ENCODE measurements at regions not wholly inside any gene's neighbourhood (a gene's known extent, or its start where the extent isn't known, plus 50 kb on each side); places are given as distances from the start of the nearest gene placed in this dataset.

DNA sequence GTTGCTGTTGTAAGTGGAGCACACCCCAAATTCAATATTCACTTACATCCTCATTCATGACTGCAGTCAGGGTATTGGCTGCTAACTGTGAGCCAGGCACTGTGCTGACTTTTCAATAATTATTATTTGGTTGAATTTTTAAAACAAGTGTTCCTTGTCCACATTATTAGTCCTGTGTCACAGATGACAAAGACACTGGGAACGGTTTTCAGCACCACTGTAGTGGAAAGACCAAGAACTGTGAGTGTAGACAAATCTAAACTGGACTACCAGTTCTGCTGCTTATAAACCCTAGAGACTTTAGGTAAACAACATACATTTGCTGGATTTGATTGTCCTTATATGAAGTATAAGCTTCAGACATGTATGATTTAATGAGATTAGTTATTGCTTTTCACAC lies 197.7 kb upstream of the ROBO2 start:
- TF ChIP-seq CTCF (IDR thresholded peaks at IDR 0.05 in 2 of 3, conservative IDR thresholded peaks at IDR 0.05 in 1 of 3; ENCODE audit: control insufficient read depth in 2 of 3, extremely low read depth in 1 of 3, insufficient read depth in 1 of 3, low read depth in 3 of 3, low read length in 3 of 3) (no peak), IKZF1 (conservative IDR thresholded peaks at IDR 0.05) (no peak), SMC3 (IDR thresholded peaks at IDR 0.05; ENCODE audit: borderline replicate concordance, low read length) (no peak), PKNOX1 (IDR thresholded peaks at IDR 0.05) (no peak), TCF7 (IDR thresholded peaks at IDR 0.05; ENCODE audit: borderline replicate concordance) (no peak), NRF1 (conservative IDR thresholded peaks at IDR 0.05; ENCODE audit: low read depth, low read length) (no peak), LARP7 (IDR thresholded peaks at IDR 0.05) (no peak), MXI1 (IDR thresholded peaks at IDR 0.05; ENCODE audit: low read depth, low read length) (no peak), POLR2A (IDR thresholded peaks at IDR 0.05; ENCODE audit: low read depth, low read length) (no peak), MYC (IDR thresholded peaks at IDR 0.05; ENCODE audit: insufficient read depth, insufficient read length, insufficient replicate concordance, low read length, severe bottlenecking) (no peak), SUZ12 (IDR thresholded peaks at IDR 0.05; ENCODE audit: unreplicated experiment) (no peak), TCF12 (IDR thresholded peaks at IDR 0.05; ENCODE audit: low read depth, low read length) (no peak)
